GM21381 (cell line): ENCODE measurements at regions not wholly inside any gene's neighbourhood (a gene's known extent, or its start where the extent isn't known, plus 50 kb on each side); places are given as distances from the start of the nearest gene placed in this dataset.
"Not testable (repeated sequence)": the region's sequence is repeated elsewhere in the genome, so short reads cannot be mapped to it uniquely, and the experiment has no call there.

Experiments used
- ATAC-seq: cut with Tn5 transposase; IDR thresholded peaks from one replicate; pipeline ENCODE4 v1.9.1; 2021; ENCODE audit warnings: mild to moderate bottlenecking, moderate library complexity; ENCODE audit not compliant: unreplicated experiment

GRCh38 chr11:23730307-23730998, 766.4 kb upstream of the LUZP2 start:
- ATAC-seq, result no peak

- ATAC-seq, result no peak
These were observed 764.8 kb upstream of the LUZP2 start for GRCh38 chr11:23732026-23732425.

GRCh38 chr11:23746896-23747295, 750.0 kb upstream of the LUZP2 start:
- no peak for ATAC-seq

GRCh38 chr11:23749762-23750430, 747.0 kb upstream of the LUZP2 start:
- no peak for ATAC-seq

GRCh38 chr11:23751280-23751679, 745.6 kb upstream of the LUZP2 start:
- no peak for ATAC-seq

- no peak for ATAC-seq
These were observed 741.8 kb upstream of the LUZP2 start for GRCh38 chr11:23755076-23755475.

GRCh38 chr11:23755769-23756168, 741.1 kb upstream of the LUZP2 start:
- ATAC-seq, result no peak

GRCh38 chr11:23759489-23759888, 737.4 kb upstream of the LUZP2 start:
- ATAC-seq, result no peak

- no peak for ATAC-seq
These were observed 732.6 kb upstream of the LUZP2 start for GRCh38 chr11:23764286-23764685.

- no peak for ATAC-seq
These were observed 731.1 kb upstream of the LUZP2 start for GRCh38 chr11:23765682-23766252.

- ATAC-seq, result no peak
These were observed 729.3 kb upstream of the LUZP2 start for GRCh38 chr11:23767576-23767975.

GRCh38 chr11:23769214-23769613, 727.6 kb upstream of the LUZP2 start:
- ATAC-seq, result no peak

- ATAC-seq, result no peak
These were observed 724.8 kb upstream of the LUZP2 start for GRCh38 chr11:23772081-23772480.

- no peak for ATAC-seq
These were observed 717.9 kb upstream of the LUZP2 start for GRCh38 chr11:23778971-23779370.

GRCh38 chr11:23780231-23780630, 716.6 kb upstream of the LUZP2 start:
- no peak for ATAC-seq

GRCh38 chr11:23781803-23782560, 714.9 kb upstream of the LUZP2 start:
- ATAC-seq, result no peak

- ATAC-seq, result not testable (repeated sequence)
These were observed 709.9 kb upstream of the LUZP2 start for GRCh38 chr11:23786974-23787373.

GRCh38 chr11:23789200-23789853, 707.5 kb upstream of the LUZP2 start:
- no peak for ATAC-seq

GRCh38 chr11:23789938-23790371, 706.9 kb upstream of the LUZP2 start:
- ATAC-seq, result no peak

- no peak for ATAC-seq
These were observed 699.0 kb upstream of the LUZP2 start for GRCh38 chr11:23797624-23798419.
